CD4-positive, alpha-beta memory T cell (primary cell): ENCODE measurements at regions not wholly inside any gene's neighbourhood (a gene's known extent, or its start where the extent isn't known, plus 50 kb on each side); places are given as distances from the start of the nearest gene placed in this dataset.
A peak's percentile ranks its signal among the peaks of the same experiment; 100 is the strongest.

ENCODE experiments used
- CTCF ChIA-PET: fragments of 350-600 bp; sonication (Branson Sonifier 250); formaldehyde crosslinking; loops from one replicate; lab custom pipeline; 2021; ENCODE audit warnings: inconsistent platforms; ENCODE audit not compliant: partially characterized antibody; lab: Charles Lee
- POLR2A ChIA-PET: fragments of 350-600 bp; sonication (Branson Sonifier 250); formaldehyde crosslinking; loops from one replicate; lab custom pipeline; 2021; ENCODE audit not compliant: partially characterized antibody; lab: Charles Lee
- DNase-seq, 5 donors: peaks; one replicate each; pipeline versions ENCODE4 v3.0.0 to v3.0.0-alpha.2; 2020 to 2022; ENCODE audit warnings: mixed read lengths in 1 of 5
- H3K27ac ChIP-seq: one replicate; pipeline ENCODE4 v1.7.0; 2013; ENCODE audit warnings: low read depth, low read length
- H3K27me3 ChIP-seq: 2 replicates; pipeline ENCODE4 v1.7.0; 2013; ENCODE audit warnings: mild to moderate bottlenecking, low read length, moderate library complexity; ENCODE audit not compliant: insufficient read depth
- H3K36me3 ChIP-seq: 2 replicates; pipeline ENCODE4 v1.7.0; 2013; ENCODE audit warnings: mild to moderate bottlenecking, low read length, moderate library complexity; ENCODE audit not compliant: insufficient read depth
- H3K4me1 ChIP-seq: 2 replicates; pipeline ENCODE4 v1.7.0; 2013; ENCODE audit warnings: mild to moderate bottlenecking, low read length, moderate library complexity; ENCODE audit not compliant: insufficient read depth
- H3K4me3 ChIP-seq, 2 donors: one replicate each; pipeline ENCODE4 v1.7.0; 2013; ENCODE audit warnings: low read length in 2 of 2, mild to moderate bottlenecking in 1 of 2
- H3K9me3 ChIP-seq, 2 donors: one replicate each; pipeline ENCODE4 v1.7.0; 2013; ENCODE audit warnings: low read length in 2 of 2, control low read depth in 1 of 2; ENCODE audit not compliant: control insufficient read depth in 1 of 2
- H3K27ac Mint-ChIP-seq, 7 donors: one replicate each; pipeline ENCODE4 v1.8.0; 2020 to 2021; ENCODE audit warnings: mixed read lengths in 7 of 7, mild to moderate bottlenecking in 6 of 7, inconsistent platforms in 3 of 7, moderate library complexity in 3 of 7
- H3K27me3 Mint-ChIP-seq, 2 donors: one replicate each; pipeline ENCODE4 v1.8.0; 2020 to 2021; ENCODE audit warnings: mixed read lengths in 2 of 2
- H3K36me3 Mint-ChIP-seq, 2 donors: one replicate each; pipeline ENCODE4 v1.8.0; 2020 to 2021; ENCODE audit warnings: mixed read lengths in 2 of 2, inconsistent platforms in 1 of 2, mild to moderate bottlenecking in 1 of 2
- H3K4me1 Mint-ChIP-seq, 4 donors: one replicate each; pipeline ENCODE4 v1.8.0; 2020 to 2021; ENCODE audit warnings: mixed read lengths in 4 of 4, mild to moderate bottlenecking in 1 of 4
- H3K4me3 Mint-ChIP-seq, 8 donors: one replicate each; pipeline ENCODE4 v1.8.0; 2020 to 2021; ENCODE audit warnings: mixed read lengths in 8 of 8, mild to moderate bottlenecking in 7 of 8, moderate library complexity in 6 of 8, inconsistent platforms in 3 of 8
- H3K9me3 Mint-ChIP-seq, 8 donors: one replicate each; pipeline ENCODE4 v1.8.0; 2020 to 2021; ENCODE audit warnings: mixed read lengths in 8 of 8, mild to moderate bottlenecking in 5 of 8, inconsistent platforms in 3 of 8, moderate library complexity in 1 of 8
- intact Hi-C: fragments of 100-400 bp; cut with micrococcal nuclease; formaldehyde crosslinking; loops from one replicate; pipeline ENCODE4 v1.15.1; 2023

- Mint-ChIP-seq H3K27ac (no peak overlapping the region), H3K27me3 (peaks cover 0 to 5% of the 10 kb centered on the region in 2 donors), H3K36me3 (no peaks in the 10 kb centered on the region), H3K4me3 (peak overlapping the region in 1 of 8 donors; percentile 13), H3K4me1 (peaks cover 13 to 17% (median 15%) of the 10 kb centered on the region in 4 donors), H3K9me3 (peaks cover 0 to 2% (median 0%) of the 10 kb centered on the region in 8 donors)
- H3K4me1 ChIP-seq = peaks cover 16% of the 10 kb centered on the region
- POLR2A ChIA-PET = interaction anchor here (1.6 to 2.2 kb wide), 3 partner anchors 49 to 126 kb away, joined by 3 to 9 read pairs (median 4); no protein-coding TSS in a partner anchor
- no peak for DNase-seq
- H3K27me3 ChIP-seq = no peaks in the 10 kb centered on the region
- CTCF ChIA-PET = interaction anchor here (0.9 to 1.5 kb wide), 4 partner anchors 12 to 228 kb away, joined by 3 to 4 read pairs (median 3); no protein-coding TSS in a partner anchor
- no peaks in the 10 kb centered on the region for H3K36me3 ChIP-seq
- H3K4me3 ChIP-seq = no peak overlapping the region
- intact Hi-C loops = no loop called here
- no peak overlapping the region for H3K27ac ChIP-seq
- no peaks in the 10 kb centered on the region for H3K9me3 ChIP-seq
Observed at GRCh38 chr9:109919736-109920408, 139.9 kb downstream of the PALM2AKAP2 start.

GRCh38 chr9:109922617-109923470, 142.8 kb downstream of the PALM2AKAP2 start:
- Mint-ChIP-seq H3K9me3 (peaks cover 0 to 1% (median 0%) of the 10 kb centered on the region in 8 donors), H3K4me3 (no peak overlapping the region), H3K36me3 (no peaks in the 10 kb centered on the region), H3K27me3 (peaks cover 0 to 5% of the 10 kb centered on the region in 2 donors), H3K4me1 (peaks cover 12 to 16% (median 13%) of the 10 kb centered on the region in 4 donors), H3K27ac (no peak overlapping the region)
- intact Hi-C loops = no loop called here
- CTCF ChIA-PET = interaction anchor here (0.7 to 1.3 kb wide), 3 partner anchors 15 to 135 kb away, joined by 3 to 4 read pairs (median 3); no protein-coding TSS in a partner anchor
- Histone ChIP-seq H3K4me3 (no peak overlapping the region), H3K9me3 (no peaks in the 10 kb centered on the region), H3K4me1 (peaks cover 14% of the 10 kb centered on the region), H3K36me3 (no peaks in the 10 kb centered on the region), H3K27ac (no peak overlapping the region), H3K27me3 (no peaks in the 10 kb centered on the region)
- POLR2A ChIA-PET = no interaction called here
- DNase-seq = no peak

GRCh38 chr9:109923471-109923760, 143.4 kb downstream of the PALM2AKAP2 start:
- Histone ChIP-seq H3K36me3 (no peaks in the 10 kb centered on the region), H3K4me1 (peaks cover 8% of the 10 kb centered on the region), H3K27me3 (no peaks in the 10 kb centered on the region), H3K27ac (no peak overlapping the region), H3K9me3 (no peaks in the 10 kb centered on the region), H3K4me3 (no peak overlapping the region)
- no peak for DNase-seq
- no peak overlapping the region for H3K27ac Mint-ChIP-seq
- POLR2A ChIA-PET = interaction anchor here (0.5 kb wide), 1 partner anchor 134 kb away, joined by 4 read pairs; no protein-coding TSS in a partner anchor
- peaks cover 6 to 11% (median 7%) of the 10 kb centered on the region in 4 donors for H3K4me1 Mint-ChIP-seq
- peaks cover 0 to 1% (median 0%) of the 10 kb centered on the region in 8 donors for H3K9me3 Mint-ChIP-seq
- CTCF ChIA-PET = interaction anchor here (0.7 to 1.3 kb wide), 3 partner anchors 15 to 135 kb away, joined by 3 to 4 read pairs (median 3); no protein-coding TSS in a partner anchor
- H3K27me3 Mint-ChIP-seq = peaks cover 0 to 5% of the 10 kb centered on the region in 2 donors
- intact Hi-C loops = no loop called here
- no peaks in the 10 kb centered on the region for H3K36me3 Mint-ChIP-seq
- no peak overlapping the region for H3K4me3 Mint-ChIP-seq

- Mint-ChIP-seq H3K4me1 (peaks cover 2 to 7% (median 3%) of the 10 kb centered on the region in 4 donors), H3K27ac (no peak overlapping the region)
- CTCF ChIA-PET = interaction anchor here (1.0 to 1.3 kb wide), 2 partner anchors 39 to 134 kb away, joined by 3 to 4 read pairs; no protein-coding TSS in a partner anchor
Observed at GRCh38 chr9:109923806-109924205, 143.8 kb downstream of the PALM2AKAP2 start.

GRCh38 chr9:109925799-109926198, 145.8 kb downstream of the PALM2AKAP2 start:
- no peak overlapping the region for H3K4me3 ChIP-seq
- Mint-ChIP-seq H3K27me3 (peaks cover 2 to 8% of the 10 kb centered on the region in 2 donors), H3K27ac (no peak overlapping the region), H3K4me3 (no peak overlapping the region), H3K4me1 (peaks cover 0 to 1% (median 0%) of the 10 kb centered on the region in 4 donors), H3K9me3 (peaks cover 0 to 1% (median 0%) of the 10 kb centered on the region in 8 donors), H3K36me3 (no peaks in the 10 kb centered on the region)
- H3K36me3 ChIP-seq = no peaks in the 10 kb centered on the region
- no peak for DNase-seq
- H3K4me1 ChIP-seq = no peaks in the 10 kb centered on the region
- H3K27me3 ChIP-seq = no peaks in the 10 kb centered on the region
- POLR2A ChIA-PET = no interaction called here
- H3K27ac ChIP-seq = no peak overlapping the region
- CTCF ChIA-PET = no interaction called here
- intact Hi-C loops = no loop called here
- no peaks in the 10 kb centered on the region for H3K9me3 ChIP-seq

More at GRCh38 chr9:109923806-109924205, 143.8 kb downstream of the PALM2AKAP2 start:
- Histone ChIP-seq H3K4me3 (no peak overlapping the region), H3K27me3 (no peaks in the 10 kb centered on the region), H3K27ac (no peak overlapping the region), H3K4me1 (peaks cover 4% of the 10 kb centered on the region), H3K36me3 (no peaks in the 10 kb centered on the region), H3K9me3 (no peaks in the 10 kb centered on the region)
- Mint-ChIP-seq H3K27me3 (peaks cover 0 to 5% of the 10 kb centered on the region in 2 donors), H3K9me3 (peaks cover 0 to 1% (median 0%) of the 10 kb centered on the region in 8 donors), H3K4me3 (no peak overlapping the region), H3K36me3 (no peaks in the 10 kb centered on the region)
- DNase-seq = no peak
- POLR2A ChIA-PET = interaction anchor here (0.5 kb wide), 1 partner anchor 133 kb away, joined by 4 read pairs; no protein-coding TSS in a partner anchor
- intact Hi-C loops = no loop called here

- POLR2A ChIA-PET = no interaction called here
- H3K9me3 Mint-ChIP-seq = peaks cover 0 to 1% (median 0%) of the 10 kb centered on the region in 8 donors
- no peak for DNase-seq
- H3K4me1 Mint-ChIP-seq = peaks cover 0 to 1% (median 0%) of the 10 kb centered on the region in 4 donors
- CTCF ChIA-PET = no interaction called here
- no peak overlapping the region for H3K27ac Mint-ChIP-seq
- Histone ChIP-seq H3K9me3 (no peaks in the 10 kb centered on the region), H3K27me3 (no peaks in the 10 kb centered on the region), H3K4me1 (no peaks in the 10 kb centered on the region), H3K4me3 (no peak overlapping the region), H3K27ac (no peak overlapping the region), H3K36me3 (no peaks in the 10 kb centered on the region)
- H3K27me3 Mint-ChIP-seq = peaks cover 2 to 8% of the 10 kb centered on the region in 2 donors
- no peak overlapping the region for H3K4me3 Mint-ChIP-seq
- intact Hi-C loops = no loop called here
- no peaks in the 10 kb centered on the region for H3K36me3 Mint-ChIP-seq
Observed at GRCh38 chr9:109926421-109926869, 146.4 kb downstream of the PALM2AKAP2 start.

- Mint-ChIP-seq H3K27ac (no peak overlapping the region), H3K4me1 (peaks cover 0 to 7% (median 3%) of the 10 kb centered on the region in 4 donors), H3K27me3 (peaks cover 2 to 10% of the 10 kb centered on the region in 2 donors), H3K36me3 (no peaks in the 10 kb centered on the region), H3K9me3 (peaks cover 0 to 1% (median 0%) of the 10 kb centered on the region in 8 donors), H3K4me3 (no peak overlapping the region)
- Histone ChIP-seq H3K9me3 (no peaks in the 10 kb centered on the region), H3K27me3 (no peaks in the 10 kb centered on the region), H3K4me3 (no peak overlapping the region), H3K36me3 (no peaks in the 10 kb centered on the region), H3K4me1 (no peaks in the 10 kb centered on the region), H3K27ac (no peak overlapping the region)
- intact Hi-C loops = no loop called here
- ChIA-PET CTCF (no interaction called here), POLR2A (no interaction called here)
- DNase-seq = no peak
Observed at GRCh38 chr9:109931623-109932022, 151.6 kb downstream of the PALM2AKAP2 start.
